DMS153 treated with DMSO at 0.1 percent for 48 hours (cell line): ENCODE measurements at regions not wholly inside any gene's neighbourhood (a gene's known extent, or its start where the extent isn't known, plus 50 kb on each side); places are given as distances from the start of the nearest gene placed in this dataset.
"Not testable (repeated sequence)": the region's sequence is repeated elsewhere in the genome, so short reads cannot be mapped to it uniquely, and the experiment has no call there.

Source experiments
- DNase-seq: peaks from one replicate; lab custom pipeline; 2025; ENCODE audit not compliant: unreplicated experiment; lab: John Stamatoyannopoulos, UW

- DNase-seq = no peak
Observed at GRCh38 chr9:80797101-80797829, 892.1 kb downstream of the TLE1 start.

- no peak for DNase-seq
Observed at GRCh38 chr9:80796632-80797031, 892.7 kb downstream of the TLE1 start.

GRCh38 chr9:80794197-80794596, 895.1 kb downstream of the TLE1 start:
- DNase-seq = no peak

GRCh38 chr9:80793706-80794105, 895.6 kb downstream of the TLE1 start:
- DNase-seq = no peak

- no peak for DNase-seq
Observed at GRCh38 chr9:80792726-80793125, 896.6 kb downstream of the TLE1 start.

GRCh38 chr9:80791836-80792235, 897.5 kb downstream of the TLE1 start:
- no peak for DNase-seq

GRCh38 chr9:80790764-80791163, 898.6 kb downstream of the TLE1 start:
- DNase-seq = no peak

- DNase-seq = no peak
Observed at GRCh38 chr9:80789831-80790230, 899.5 kb downstream of the TLE1 start.

- DNase-seq = no peak
Observed at GRCh38 chr9:80787636-80788035, 901.7 kb downstream of the TLE1 start.

- no peak for DNase-seq
Observed at GRCh38 chr9:80784647-80785046, 904.7 kb downstream of the TLE1 start.

GRCh38 chr9:80775971-80776370, 913.4 kb downstream of the TLE1 start:
- DNase-seq = no peak

GRCh38 chr9:80775530-80775929, 913.8 kb downstream of the TLE1 start:
- no peak for DNase-seq

- no peak for DNase-seq
Observed at GRCh38 chr9:80771555-80772347, 917.6 kb downstream of the TLE1 start.

- DNase-seq = no peak
Observed at GRCh38 chr9:80763536-80763935, 925.8 kb downstream of the TLE1 start.

- DNase-seq = no peak
Observed at GRCh38 chr9:80755586-80755985, 933.8 kb downstream of the TLE1 start.

- DNase-seq = not testable (repeated sequence)
Observed at GRCh38 chr9:80747056-80747455, 942.3 kb downstream of the TLE1 start.

GRCh38 chr9:80732506-80732905, 956.8 kb downstream of the TLE1 start:
- no peak for DNase-seq

- DNase-seq = no peak
Observed at GRCh38 chr9:80720579-80720978, 968.8 kb downstream of the TLE1 start.

GRCh38 chr9:80707120-80707519, 982.2 kb downstream of the TLE1 start:
- no peak for DNase-seq

GRCh38 chr9:80701061-80701460, 988.3 kb downstream of the TLE1 start:
- no peak for DNase-seq

GRCh38 chr9:80699511-80699998, 989.8 kb downstream of the TLE1 start:
- peak; percentile 67 for DNase-seq

- no peak for DNase-seq
Observed at GRCh38 chr9:80698725-80699410, 990.5 kb downstream of the TLE1 start.
